H9 (cell line): ENCODE measurements at regions not wholly inside any gene's neighbourhood (a gene's known extent, or its start where the extent isn't known, plus 50 kb on each side); places are given as distances from the start of the nearest gene placed in this dataset.

ENCODE experiments used
- DNase-seq: peaks from one replicate; pipeline ENCODE4 v3.0.0-alpha.2; 2017
- H2AFZ ChIP-seq: one replicate; pipeline ENCODE4 v1.6.1; 2013; ENCODE audit warnings: mild to moderate bottlenecking, low read length, control low read depth, moderate library complexity
- H2AK5ac ChIP-seq: 2 replicates; pipeline ENCODE4 v1.6.1; 2013; ENCODE audit warnings: low read length, control low read depth, mixed read lengths; ENCODE audit not compliant: insufficient read length
- H2BK120ac ChIP-seq: one replicate; pipeline ENCODE4 v1.6.1; 2013; ENCODE audit warnings: low read depth, mild to moderate bottlenecking, low read length, control low read depth, inconsistent platforms; ENCODE audit not compliant: poor library complexity, severe bottlenecking
- H2BK12ac ChIP-seq: 2 replicates; pipeline ENCODE4 v1.6.1; 2013; ENCODE audit warnings: low read length, control low read depth, mixed read lengths, low read depth; ENCODE audit not compliant: insufficient read length
- H2BK15ac ChIP-seq: 2 replicates; pipeline ENCODE4 v1.6.1; 2013; ENCODE audit warnings: low read depth, low read length, control low read depth
- H2BK20ac ChIP-seq: one replicate; pipeline ENCODE4 v1.6.1; 2013; ENCODE audit warnings: low read depth, mild to moderate bottlenecking, low read length, control low read depth, inconsistent platforms; ENCODE audit not compliant: poor library complexity, severe bottlenecking
- H2BK5ac ChIP-seq: 2 replicates; pipeline ENCODE4 v1.6.1; 2013; ENCODE audit warnings: low read length, control low read depth, mixed read lengths; ENCODE audit not compliant: insufficient read length
- H3K14ac ChIP-seq: 2 replicates; pipeline ENCODE4 v1.6.1; 2013; ENCODE audit warnings: low read length, control low read depth; ENCODE audit not compliant: insufficient read depth
- H3K18ac ChIP-seq: 2 replicates; pipeline ENCODE4 v1.6.1; 2013; ENCODE audit warnings: low read depth, mild to moderate bottlenecking, mixed read lengths, low read length, control low read depth; ENCODE audit not compliant: insufficient read length
- H3K23ac ChIP-seq: 2 replicates; pipeline ENCODE4 v1.6.1; 2013; ENCODE audit warnings: low read length, control low read depth, mixed read lengths, low read depth; ENCODE audit not compliant: insufficient read length
- H3K23me2 ChIP-seq: 2 replicates; pipeline ENCODE4 v1.6.1; 2013; ENCODE audit warnings: low read depth, mild to moderate bottlenecking, mixed read lengths, low read length, control low read depth; ENCODE audit not compliant: insufficient read length, poor library complexity, severe bottlenecking
- H3K27ac ChIP-seq: 2 replicates; pipeline ENCODE4 v1.5.1; 2013; ENCODE audit warnings: low read length, control low read depth, mixed read lengths, low read depth; ENCODE audit not compliant: insufficient read length
- H3K27me3 ChIP-seq: 2 replicates; pipeline ENCODE4 v1.6.1; 2013; ENCODE audit warnings: low read length, control low read depth, inconsistent platforms; ENCODE audit not compliant: insufficient read depth
- H3K4ac ChIP-seq: 2 replicates; pipeline ENCODE4 v1.6.1; 2013; ENCODE audit warnings: low read depth, mild to moderate bottlenecking, control low read depth, inconsistent platforms, low read length, moderate library complexity
- H3K4me1 ChIP-seq: 2 replicates; pipeline ENCODE4 v1.6.1; 2013; ENCODE audit warnings: low read length, control low read depth, inconsistent platforms; ENCODE audit not compliant: insufficient read depth
- H3K4me2 ChIP-seq: 2 replicates; pipeline ENCODE4 v1.6.1; 2013; ENCODE audit warnings: low read length, control low read depth, mixed read lengths; ENCODE audit not compliant: insufficient read length, insufficient read depth
- H3K56ac ChIP-seq: 2 replicates; pipeline ENCODE4 v1.6.1; 2013; ENCODE audit warnings: low read depth, mild to moderate bottlenecking, mixed read lengths, low read length, control low read depth; ENCODE audit not compliant: insufficient read length
- H3K79me1 ChIP-seq: 2 replicates; pipeline ENCODE4 v1.6.1; 2013; ENCODE audit warnings: low read depth, mild to moderate bottlenecking, moderate library complexity, low read length, control low read depth, inconsistent platforms; ENCODE audit not compliant: insufficient read depth, poor library complexity, severe bottlenecking
- H3K79me2 ChIP-seq: 2 replicates; pipeline ENCODE4 v1.6.1; 2013; ENCODE audit warnings: low read length, control low read depth, inconsistent platforms; ENCODE audit not compliant: insufficient read depth
- H3K9ac ChIP-seq: 2 replicates; pipeline ENCODE4 v1.6.1; 2013; ENCODE audit warnings: low read length, control low read depth, mixed read lengths; ENCODE audit not compliant: insufficient read length; ENCODE audit errors: extremely low read depth
- H3K9me3 ChIP-seq: one replicate; pipeline ENCODE4 v1.6.1; 2013; ENCODE audit warnings: low read depth, low read length, inconsistent platforms; ENCODE audit not compliant: control insufficient read depth
- H3T11ph ChIP-seq: one replicate; pipeline ENCODE4 v1.6.1; 2013; ENCODE audit warnings: mild to moderate bottlenecking, low read length, control low read depth, inconsistent platforms
- H4K20me1 ChIP-seq: one replicate; pipeline ENCODE4 v1.6.1; 2013; ENCODE audit not compliant: control insufficient read depth, insufficient read length, insufficient read depth
- H4K5ac ChIP-seq: 2 replicates; pipeline ENCODE4 v1.6.1; 2013; ENCODE audit warnings: low read depth, mild to moderate bottlenecking, mixed read lengths, low read length, control low read depth; ENCODE audit not compliant: insufficient read length
- H4K8ac ChIP-seq: replicated peaks from 2 replicates; pipeline ENCODE4 v1.6.1; 2013; ENCODE audit warnings: low read length, control low read depth, mixed read lengths, low read depth; ENCODE audit not compliant: insufficient read length
- H4K91ac ChIP-seq: 2 replicates; pipeline ENCODE4 v1.6.1; 2013; ENCODE audit warnings: low read depth, mild to moderate bottlenecking, moderate library complexity, mixed read lengths, low read length, control low read depth; ENCODE audit not compliant: insufficient read length
- H3K27ac Mint-ChIP-seq, 3 experiments: 2 replicates in 2 of 3; 3 replicates in 1 of 3; pipeline ENCODE4 v1.8.0; 2020 to 2021; ENCODE audit warnings: mixed read lengths in 3 of 3, mild to moderate bottlenecking in 1 of 3, moderate library complexity in 1 of 3
- H3K27me3 Mint-ChIP-seq: 2 replicates; pipeline ENCODE4 v1.8.0; 2021; ENCODE audit warnings: low read depth, mild to moderate bottlenecking, moderate library complexity, mixed read lengths
- H3K36me3 Mint-ChIP-seq, 3 experiments: 2 replicates in 2 of 3; 3 replicates in 1 of 3; pipeline ENCODE4 v1.8.0; 2020 to 2021; ENCODE audit warnings: low read depth in 3 of 3, mixed read lengths in 3 of 3; ENCODE audit not compliant: insufficient read depth in 1 of 3
- H3K4me1 Mint-ChIP-seq, 2 experiments: 2 replicates each; pipeline ENCODE4 v1.8.0; 2020; ENCODE audit warnings: mixed read lengths in 2 of 2
- H3K4me3 Mint-ChIP-seq, 2 experiments: 2 replicates in 1 of 2; 3 replicates in 1 of 2; pipeline ENCODE4 v1.8.0; 2020 to 2021; ENCODE audit warnings: mild to moderate bottlenecking in 2 of 2, mixed read lengths in 2 of 2, moderate library complexity in 1 of 2
- H3K9me3 Mint-ChIP-seq, 2 experiments: 2 replicates in 1 of 2; 3 replicates in 1 of 2; pipeline ENCODE4 v1.8.0; 2020; ENCODE audit warnings: mild to moderate bottlenecking in 2 of 2, mixed read lengths in 2 of 2, moderate library complexity in 1 of 2
- CTCF ChIP-seq: fragments of 200-600 bp; sonication (generic); conservative IDR thresholded peaks from 3 replicates; pipeline ENCODE4 v1.8.0; 2021; ENCODE audit warnings: antibody characterized with exemption, mild to moderate bottlenecking
- WGBS: extraction: QIAGEN DNeasy Blood & Tissue Kit; methylation state at CpG from one replicate; pipeline ENCODE4 v1.1.7; 2013; ENCODE audit warnings: missing lambda C conversion rate, low lambda C conversion rate, mixed read lengths; ENCODE audit not compliant: insufficient read length; ENCODE audit errors: extremely low coverage; 5-methylcytosine and 5-hydroxymethylcytosine counted together

- Mint-ChIP-seq H3K36me3 (no peaks in the 10 kb centered on the region), H3K4me3 (no peak overlapping the region), H3K27ac (no peak overlapping the region), H3K9me3 (no peaks in the 10 kb centered on the region; a peak in 1 of 5 replicates), H3K4me1 (peaks cover 7 to 8% of the 10 kb centered on the region in 2 experiments; a peak in 3 of 4 replicates), H3K27me3 (no peaks in the 10 kb centered on the region)
- Histone ChIP-seq H3K79me1 (no peaks in the 10 kb centered on the region), H3K27me3 (no peaks in the 10 kb centered on the region), H3K14ac (no peak overlapping the region), H3K4ac (no peak overlapping the region), H3K4me2 (no peak overlapping the region), H4K5ac (no peak overlapping the region), H3K23me2 (no peaks in the 10 kb centered on the region), H3K9me3 (no peaks in the 10 kb centered on the region), H3K23ac (no peak overlapping the region), H3K18ac (no peak overlapping the region), H4K91ac (no peak overlapping the region), H3K9ac (no peak overlapping the region), H3K27ac (no peak overlapping the region), H4K20me1 (no peaks in the 10 kb centered on the region), H2BK12ac (no peak overlapping the region), H3K4me1 (no peaks in the 10 kb centered on the region), H4K8ac (no peak overlapping the region), H2AFZ (no peak overlapping the region), H3K79me2 (no peaks in the 10 kb centered on the region), H2BK120ac (no peak overlapping the region), H3K56ac (no peak overlapping the region), H3T11ph (no peak overlapping the region), H2BK20ac (no peak overlapping the region), H2BK5ac (no peak overlapping the region), H2BK15ac (no peak overlapping the region), H2AK5ac (no peak overlapping the region)
- TF ChIP-seq CTCF, result no peak
- DNase-seq, result no peak
- WGBS, result no CpG with 5 or more reads among the region's 8 CpGs
These were observed 109.1 kb upstream of the RPS23 start for GRCh38 chr5:82387001-82387818.
